ENCODE measurements at regions not wholly inside any gene's neighbourhood (a gene's known extent, or its start where the extent isn't known, plus 50 kb on each side); places are given as distances from the start of the nearest gene placed in this dataset.

- no peak overlapping the region for H3K27ac ChIP-seq (ENCODE audit: insufficient read length, low read depth, low read length)
- TF ChIP-seq CTCF (conservative IDR thresholded peaks at IDR 0.05): no peak
- H4K5ac ChIP-seq (ENCODE audit: insufficient read length, low read depth, low read length): no peak overlapping the region
- no peak for DNase-seq
- H3K79me1 ChIP-seq (ENCODE audit: insufficient read depth, low read depth, low read length, poor library complexity, severe bottlenecking): no peaks in the 10 kb centered on the region
- peaks cover 2% of the 10 kb centered on the region; the same call in 1 of the 2 replicates for H3K4me1 ChIP-seq (ENCODE audit: insufficient read depth, low read length)
- no peaks in the 10 kb centered on the region for H3K27me3 ChIP-seq (ENCODE audit: insufficient read depth, low read length)
- no peak overlapping the region for H3K18ac ChIP-seq (ENCODE audit: insufficient read length, low read depth, low read length)
- H3K4me3 Mint-ChIP-seq: no peak overlapping the region
- peaks cover 1 to 2% of the 10 kb centered on the region in 2 experiments; a peak in 4 of 5 replicates for H3K9me3 Mint-ChIP-seq
- no peaks in the 10 kb centered on the region for H3K23me2 ChIP-seq (ENCODE audit: insufficient read length, low read depth, low read length, poor library complexity, severe bottlenecking)
- H3K56ac ChIP-seq (ENCODE audit: insufficient read length, low read depth, low read length): no peak overlapping the region
- H3K4ac ChIP-seq (ENCODE audit: low read depth, low read length): no peak overlapping the region
- no peak overlapping the region for H2AK5ac ChIP-seq (ENCODE audit: insufficient read length, low read length)
- H3K9ac ChIP-seq (ENCODE audit: extremely low read depth, insufficient read length, low read length): no peak overlapping the region
- H3K9me3 ChIP-seq (ENCODE audit: control insufficient read depth, low read depth, low read length): peaks cover under 1% of the 10 kb centered on the region
- H3K4me2 ChIP-seq (ENCODE audit: insufficient read depth, insufficient read length, low read length): no peak overlapping the region
- H2AFZ ChIP-seq (ENCODE audit: low read length): no peak overlapping the region
- H4K8ac ChIP-seq (replicated peaks; ENCODE audit: insufficient read length, low read depth, low read length): no peak overlapping the region
- H3K4me1 Mint-ChIP-seq: peaks cover 14 to 15% of the 10 kb centered on the region in 2 experiments
- H3K14ac ChIP-seq (ENCODE audit: insufficient read depth, low read length): no peak overlapping the region
- no peaks in the 10 kb centered on the region for H4K20me1 ChIP-seq (ENCODE audit: control insufficient read depth, insufficient read depth, insufficient read length)
- peaks cover 2% of the 10 kb centered on the region in 3 experiments; a peak in 6 of 7 replicates for H3K36me3 Mint-ChIP-seq (ENCODE audit: insufficient read depth in 1 of 3, low read depth in 3 of 3)
- no peak overlapping the region for H2BK120ac ChIP-seq (ENCODE audit: low read depth, low read length, poor library complexity, severe bottlenecking)
- H3K23ac ChIP-seq (ENCODE audit: insufficient read length, low read depth, low read length): no peak overlapping the region
- no peak overlapping the region for H3T11ph ChIP-seq (ENCODE audit: low read length)
- 100% methylated on average over 1 of the region's 18 CpGs for WGBS (ENCODE audit: extremely low coverage, insufficient read length, low lambda C conversion rate)
- H3K79me2 ChIP-seq (ENCODE audit: insufficient read depth, low read length): no peaks in the 10 kb centered on the region
- H2BK20ac ChIP-seq (ENCODE audit: low read depth, low read length, poor library complexity, severe bottlenecking): no peak overlapping the region
- no peak overlapping the region; a peak in 1 of 7 replicates for H3K27ac Mint-ChIP-seq
- no peak overlapping the region for H2BK12ac ChIP-seq (ENCODE audit: insufficient read length, low read depth, low read length)
- no peaks in the 10 kb centered on the region; the same call in 1 of the 2 replicates for H3K27me3 Mint-ChIP-seq (ENCODE audit: low read depth)
- no peak overlapping the region for H2BK15ac ChIP-seq (ENCODE audit: low read depth, low read length)
- no peak overlapping the region for H2BK5ac ChIP-seq (ENCODE audit: insufficient read length, low read length)
- no peak overlapping the region for H4K91ac ChIP-seq (ENCODE audit: insufficient read length, low read depth, low read length)
Measured at GRCh38 chr9:104329245-104329644, 174.8 kb upstream of the OR13F1 start.

Data from H9 (cell line).